ENCODE measurements at regions not wholly inside any gene's neighbourhood (a gene's known extent, or its start where the extent isn't known, plus 50 kb on each side); places are given as distances from the start of the nearest gene placed in this dataset.

DNA sequence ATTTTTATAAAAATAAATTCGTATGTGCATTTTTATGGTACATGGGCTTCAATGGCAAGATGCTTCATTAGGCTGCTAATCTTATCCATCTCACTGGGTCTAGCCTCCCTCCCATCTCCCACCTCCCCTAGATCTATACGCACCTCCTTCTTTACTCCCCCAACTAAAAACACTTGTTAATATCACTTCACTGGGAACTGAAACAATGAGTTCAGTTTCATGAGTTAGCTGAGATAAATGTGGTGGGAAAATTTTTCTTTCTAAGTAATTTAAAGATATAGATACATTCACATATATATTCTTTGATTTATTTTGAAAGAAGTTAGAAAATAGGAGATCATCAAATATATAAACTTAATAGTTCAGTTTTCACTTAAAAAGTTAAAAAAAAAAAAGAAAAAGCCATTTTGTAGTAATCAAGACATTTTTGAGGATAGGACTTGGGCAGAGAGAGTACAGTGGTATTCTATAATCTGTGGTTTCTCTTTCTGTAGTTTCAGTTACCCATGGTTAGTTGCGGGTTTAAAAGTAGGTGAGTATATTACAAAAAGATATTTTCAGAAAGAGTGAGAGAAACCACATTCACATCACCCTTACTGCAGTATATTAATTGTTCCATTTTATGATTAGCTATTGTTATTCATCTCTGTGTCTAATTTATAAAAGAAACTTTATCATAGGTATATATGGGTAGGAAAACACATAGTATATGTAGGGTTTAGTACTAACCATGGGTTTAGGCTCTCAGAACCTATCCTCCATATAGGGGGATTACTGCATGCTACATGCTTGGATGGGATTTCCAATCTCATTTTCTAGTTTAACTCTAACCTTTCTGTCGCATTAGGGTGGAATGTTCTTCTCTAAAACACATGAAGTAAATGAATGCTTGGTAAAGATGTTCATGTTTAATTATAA lies 316.0 kb upstream of the CBLB start:
- DNase-seq, result no peak

DNA sequence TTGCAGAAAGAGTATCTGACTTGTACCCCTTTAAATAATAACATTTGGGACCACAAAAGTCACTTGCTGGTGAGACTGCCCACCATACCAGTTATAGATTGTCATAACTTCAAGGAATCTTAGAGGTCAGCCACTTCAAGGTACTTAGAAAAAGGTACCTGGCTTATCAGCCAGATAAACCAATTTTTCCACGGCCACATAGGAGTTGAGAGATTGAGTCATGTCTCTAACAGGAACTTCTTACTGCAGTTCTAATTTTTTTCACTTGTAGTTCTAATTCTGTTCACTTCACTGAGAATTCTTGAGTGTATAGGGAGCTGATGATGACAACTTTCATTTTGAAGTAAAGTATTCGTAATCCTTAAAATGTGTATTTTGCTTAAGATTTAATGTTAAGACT lies 317.1 kb upstream of the CBLB start:
- DNase-seq, result no peak

DNA sequence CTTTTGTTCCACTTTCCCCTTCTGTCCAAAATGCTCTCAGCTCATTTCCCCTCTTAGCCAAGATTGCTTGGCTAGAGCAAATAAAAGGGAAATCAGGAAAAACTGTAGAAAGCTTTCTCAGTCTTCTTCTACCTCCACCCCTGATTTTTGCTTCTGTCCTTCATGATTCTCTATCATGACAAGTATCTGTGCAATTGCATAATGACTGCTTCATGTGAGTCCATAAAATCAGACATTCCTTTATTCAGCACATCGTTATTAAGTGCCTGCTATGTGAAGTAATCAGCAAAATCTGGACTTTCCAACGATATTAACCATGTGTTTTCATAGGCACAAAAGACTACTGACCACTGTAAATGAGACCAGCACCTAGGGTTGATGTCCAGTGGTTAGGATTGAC lies 321.5 kb upstream of the CBLB start:
- no peak for DNase-seq

DNA sequence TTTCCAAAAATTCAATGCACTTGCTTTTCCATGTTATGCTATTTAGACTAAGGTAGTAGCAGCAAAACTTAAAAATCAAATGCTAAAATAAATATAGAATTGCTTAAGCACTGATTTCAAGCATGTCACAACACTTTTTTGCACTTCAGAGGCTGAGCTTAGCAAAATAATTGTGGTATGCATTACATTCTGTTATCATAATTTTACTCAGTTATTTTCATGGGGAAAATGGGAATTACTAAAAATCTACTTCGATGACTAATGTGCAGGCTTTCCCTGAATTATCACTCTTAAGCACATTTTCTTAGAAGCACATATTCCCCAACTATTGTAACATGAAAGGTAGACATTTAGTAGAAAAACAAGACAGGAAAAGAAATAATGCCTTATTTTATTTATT lies 322.4 kb upstream of the CBLB start:
- DNase-seq, result no peak

DNA sequence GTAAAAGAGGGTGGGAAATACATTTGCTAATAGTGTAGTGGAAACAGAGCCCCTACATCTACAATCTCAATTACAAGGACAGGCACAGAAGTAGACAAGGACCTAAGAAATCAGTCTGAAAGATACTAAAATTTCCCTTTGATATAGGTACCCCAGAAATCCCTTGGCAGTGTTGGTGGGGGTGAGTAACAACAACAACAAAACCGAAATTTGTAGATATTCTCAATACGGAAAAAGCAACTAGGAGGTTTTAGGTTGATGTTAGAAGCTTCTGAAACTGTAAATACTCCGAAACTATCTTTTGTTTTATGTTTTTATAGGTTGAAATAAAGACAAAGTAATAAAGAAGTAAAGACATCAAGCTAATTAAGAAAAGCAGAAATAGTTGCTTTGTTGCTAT lies 323.1 kb upstream of the CBLB start:
- DNase-seq, result no peak

DNA sequence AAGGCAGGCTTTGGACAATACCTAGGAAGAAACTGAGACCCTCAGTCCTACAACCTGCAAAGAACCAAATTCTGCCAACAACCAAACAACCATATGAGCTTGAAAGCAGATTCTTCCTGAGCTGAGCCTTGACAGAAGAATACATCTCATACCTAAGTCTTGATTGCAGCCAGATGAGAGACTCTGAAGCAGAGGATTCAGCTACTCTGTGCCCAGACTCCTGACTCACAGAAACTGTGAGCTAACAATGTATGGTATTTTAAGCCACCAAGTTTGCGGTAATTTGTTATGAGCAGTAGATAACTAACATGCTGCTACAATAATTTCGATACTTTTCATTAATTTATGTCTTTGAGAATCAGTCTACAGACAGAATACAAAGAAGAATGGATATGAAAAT lies 325.1 kb upstream of the CBLB start:
- DNase-seq, result no peak

DNA sequence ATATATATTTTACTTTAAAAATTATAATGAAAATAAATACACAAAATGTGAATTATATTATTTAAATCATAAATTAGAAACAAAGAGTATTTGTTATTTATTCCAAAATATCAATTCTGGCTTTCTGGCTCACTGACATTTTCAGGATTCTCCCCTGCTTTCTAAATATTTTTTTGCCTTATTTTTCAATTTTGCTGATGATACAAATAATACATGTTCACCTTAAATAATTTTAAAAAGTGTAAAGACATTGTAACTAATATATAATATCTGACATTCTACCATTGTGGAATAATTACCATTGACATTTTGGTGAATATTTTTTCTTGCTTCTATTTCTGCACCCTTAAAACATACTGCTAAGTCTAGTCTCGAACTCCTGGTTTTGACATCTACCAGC lies 325.9 kb upstream of the CBLB start:
- no peak for DNase-seq

DNA sequence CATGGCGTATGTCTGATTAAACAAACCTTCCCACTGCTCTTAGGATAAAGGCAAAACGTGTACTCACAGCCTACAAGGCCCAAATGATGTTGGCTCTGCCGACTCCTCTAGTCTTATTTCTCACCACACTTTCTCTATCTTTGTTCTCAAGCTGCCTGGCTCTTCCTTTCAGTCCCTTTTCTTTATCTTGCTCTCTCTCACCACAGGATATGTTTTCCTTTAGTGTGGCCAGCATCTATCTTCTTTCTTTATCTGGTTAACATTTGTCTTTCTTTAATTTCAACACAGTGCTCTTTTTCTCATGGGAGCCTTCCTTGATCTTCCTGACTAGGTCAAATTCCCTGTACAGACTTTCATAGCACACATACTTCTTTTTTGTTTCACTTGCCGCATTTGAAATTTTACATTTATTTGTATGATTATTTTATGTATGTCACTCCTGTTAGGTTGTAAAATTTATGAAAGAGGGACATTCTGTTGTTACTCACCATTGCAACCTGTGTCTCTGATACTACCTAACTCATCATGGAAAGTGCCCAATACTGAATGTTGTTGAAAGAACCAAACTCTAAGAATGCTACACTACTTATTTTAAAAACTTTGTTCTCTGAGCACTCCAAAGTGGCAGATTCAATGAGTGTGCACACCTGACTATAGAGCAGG lies 328.9 kb upstream of the CBLB start:
- no peak for DNase-seq

DNA sequence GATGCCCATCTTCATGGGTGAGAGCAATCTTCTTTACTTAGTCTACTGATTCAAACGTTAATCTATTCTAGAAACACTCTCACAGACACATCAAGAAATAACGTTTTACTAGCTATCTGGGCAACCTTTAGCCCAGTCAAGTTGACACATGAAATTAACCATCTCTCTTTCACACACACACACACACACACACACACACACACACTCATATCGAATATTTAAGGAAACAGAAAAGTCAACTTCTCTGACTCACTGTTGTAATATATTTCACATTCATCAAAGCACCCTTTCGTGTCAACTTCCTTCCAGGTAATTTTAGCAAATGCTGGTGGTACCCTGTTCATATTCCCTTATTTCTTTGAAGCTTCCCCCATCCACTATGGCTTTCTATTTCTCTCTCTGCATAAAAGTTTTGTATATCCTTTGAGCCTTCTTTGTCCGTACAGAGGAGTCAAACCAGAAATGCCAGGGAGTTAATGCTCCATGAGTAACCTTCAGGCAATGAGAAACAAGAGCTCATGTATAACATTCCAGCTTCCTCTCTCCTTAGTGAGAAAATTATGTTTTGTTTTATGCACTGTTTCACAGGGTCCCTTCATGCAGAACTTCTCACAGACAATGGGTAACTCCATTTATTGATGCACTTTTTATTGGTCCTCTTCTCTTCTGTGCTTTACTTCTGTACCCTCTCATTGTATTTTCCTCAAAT lies 335.5 kb upstream of the CBLB start:
- DNase-seq, result no peak

DNA sequence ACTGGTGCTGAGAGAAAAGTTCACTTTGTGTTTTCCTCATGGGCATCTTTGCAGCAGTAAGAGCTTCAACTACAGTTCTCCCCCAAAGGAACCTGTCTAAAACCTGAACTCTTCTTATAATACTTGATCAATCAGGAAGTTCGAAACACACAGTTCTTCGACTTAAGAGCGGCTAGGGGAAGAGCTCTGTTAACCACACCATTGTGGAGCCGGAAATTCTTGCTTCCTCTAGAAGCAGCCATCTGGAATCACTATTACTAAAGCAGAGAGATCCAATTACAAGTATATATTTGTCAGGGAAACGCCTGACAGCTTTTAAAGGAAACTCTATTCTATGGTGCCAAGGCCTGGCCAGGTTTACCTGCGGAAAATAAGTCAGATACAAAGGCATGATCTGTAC lies 337.3 kb upstream of the CBLB start:
- DNase-seq, result peak; percentile 4

DNA sequence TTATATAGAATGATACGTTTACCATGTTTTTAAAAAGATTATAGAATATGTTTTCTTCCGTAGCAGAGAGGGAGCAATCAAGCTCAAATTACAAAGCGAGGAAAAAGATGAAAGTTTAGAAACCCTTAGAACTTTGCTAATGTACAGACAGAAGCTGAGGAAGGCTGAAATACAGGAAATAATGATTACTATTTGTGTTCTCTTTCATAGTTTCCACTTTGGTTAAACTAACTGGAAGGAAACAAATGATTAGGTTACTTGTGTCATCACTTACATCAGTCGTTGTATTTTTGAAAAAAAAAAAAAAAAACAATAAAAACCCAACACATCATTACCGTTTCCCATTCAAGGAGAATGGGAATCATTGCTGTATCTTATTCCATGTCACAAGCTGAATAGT lies 337.8 kb upstream of the CBLB start:
- DNase-seq, result no peak

DNA sequence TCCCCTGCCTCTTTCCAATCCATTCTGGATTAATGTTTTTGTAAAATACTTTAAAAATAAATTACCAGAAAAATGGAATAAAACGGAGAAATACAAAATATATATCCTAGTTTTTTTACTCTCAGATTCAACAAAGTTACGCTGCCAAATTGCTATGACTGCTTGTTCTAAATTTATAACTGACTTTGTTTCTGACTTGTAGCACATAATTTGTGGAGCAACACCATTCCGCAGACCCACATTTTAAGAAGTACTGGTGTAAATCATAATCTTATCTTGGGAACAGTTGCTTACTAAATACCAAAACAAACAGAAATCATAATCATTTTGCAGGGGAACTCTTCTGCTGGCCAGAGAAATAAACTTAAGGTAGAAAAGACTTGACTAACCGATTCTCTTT lies 339.4 kb upstream of the CBLB start:
- DNase-seq, result no peak

DNA sequence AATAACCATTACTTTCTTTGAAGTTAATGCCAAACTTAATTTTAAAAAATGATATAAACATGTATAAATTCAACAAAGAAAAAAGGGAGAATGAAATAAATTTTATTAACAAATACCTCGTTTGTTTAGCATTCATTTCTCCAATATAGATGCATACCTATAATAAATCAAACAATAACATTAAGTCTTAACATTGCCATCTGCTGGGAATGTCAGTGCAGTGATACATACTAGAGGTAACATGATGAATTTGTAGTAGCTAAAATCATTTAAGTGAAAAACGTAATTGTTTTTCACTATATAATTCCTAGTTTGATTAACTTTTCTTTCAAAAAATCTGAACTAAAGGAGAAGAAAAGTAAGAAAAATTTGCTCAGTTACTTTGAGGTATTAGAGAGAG lies 340.2 kb upstream of the CBLB start:
- no peak for DNase-seq

DNA sequence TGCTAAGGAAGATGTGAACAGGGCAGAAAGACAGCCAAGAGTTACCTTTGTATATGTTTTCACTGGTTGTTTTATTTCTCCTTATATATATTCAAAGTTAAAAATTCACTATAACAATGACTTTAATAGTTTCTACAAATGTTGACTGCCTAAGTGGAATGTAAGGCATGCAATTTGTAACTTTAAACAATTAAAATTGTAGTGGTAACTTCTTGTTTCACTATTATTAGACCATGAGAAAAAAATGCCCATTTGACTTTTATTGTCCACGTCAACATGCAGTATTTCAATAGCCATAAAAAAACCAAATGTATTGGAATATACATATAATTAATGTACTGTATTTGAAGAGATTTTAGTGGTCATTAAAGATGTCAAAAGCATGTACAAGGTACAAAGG lies 340.7 kb upstream of the CBLB start:
- no peak for DNase-seq

DNA sequence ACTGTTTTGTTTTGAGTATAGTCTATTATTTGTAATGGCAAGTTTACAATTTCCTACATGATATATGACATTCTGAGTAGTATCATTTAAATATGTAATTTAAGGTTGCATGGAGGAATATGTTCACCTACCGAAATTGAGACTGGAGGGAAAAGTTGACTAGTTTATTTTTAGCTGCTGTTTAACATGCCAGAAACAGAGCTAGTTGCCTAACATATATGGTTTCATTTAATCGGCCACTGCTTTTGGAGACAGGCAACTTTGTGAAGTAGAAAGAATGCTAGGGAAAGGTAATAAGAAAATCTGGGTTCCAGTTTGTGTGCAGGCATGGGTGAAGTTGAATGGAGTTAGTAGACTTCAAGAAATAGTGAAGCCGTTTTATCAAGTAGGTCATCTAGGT lies 342.1 kb upstream of the CBLB start:
- DNase-seq, result no peak

DNA sequence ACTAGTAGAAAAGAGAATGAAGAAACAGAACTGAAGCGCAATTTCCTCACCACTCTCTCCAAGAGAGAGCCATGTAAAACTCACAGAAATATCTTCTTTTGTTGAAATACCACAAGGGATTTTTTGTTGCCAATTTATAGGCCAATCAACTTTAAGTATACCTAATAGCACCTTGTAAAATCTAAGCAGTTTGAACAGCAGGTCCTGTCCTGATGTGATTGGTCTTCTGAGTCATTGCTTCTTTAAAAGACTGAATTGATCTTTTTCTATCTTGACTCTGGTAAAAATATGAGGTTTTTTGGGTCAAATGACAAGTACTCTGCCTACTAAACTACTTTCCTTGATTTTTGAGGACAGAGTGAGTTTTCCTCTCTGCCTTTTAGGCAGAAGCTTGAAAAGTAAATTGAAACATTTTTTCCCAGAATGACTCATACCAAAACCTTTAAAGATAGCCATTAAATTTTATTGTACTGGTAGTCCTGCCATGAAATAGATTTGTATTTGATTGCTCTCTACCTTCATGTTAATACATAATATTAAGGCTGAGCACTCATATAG lies 343.9 kb upstream of the CBLB start:
- DNase-seq, result no peak

DNA sequence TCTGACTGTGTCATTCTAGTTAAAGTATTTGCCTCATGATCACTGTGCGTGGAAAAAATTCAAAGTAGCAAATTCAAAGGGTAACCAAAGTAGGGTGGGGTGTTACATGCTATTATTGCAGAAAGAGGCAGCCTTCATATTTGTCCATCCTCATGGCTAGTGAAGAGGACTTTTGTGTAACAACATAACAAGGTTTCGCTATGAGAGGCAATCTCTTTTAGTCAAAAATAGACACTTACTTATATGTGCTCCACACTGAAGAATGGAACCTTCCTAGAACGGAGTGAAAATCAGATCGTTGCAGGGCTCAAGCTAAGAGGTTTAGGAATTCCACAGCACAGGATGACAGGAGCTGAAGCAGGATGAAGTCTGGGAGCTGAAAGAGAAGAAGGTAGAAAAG lies 345.1 kb upstream of the CBLB start:
- DNase-seq, result no peak

DNA sequence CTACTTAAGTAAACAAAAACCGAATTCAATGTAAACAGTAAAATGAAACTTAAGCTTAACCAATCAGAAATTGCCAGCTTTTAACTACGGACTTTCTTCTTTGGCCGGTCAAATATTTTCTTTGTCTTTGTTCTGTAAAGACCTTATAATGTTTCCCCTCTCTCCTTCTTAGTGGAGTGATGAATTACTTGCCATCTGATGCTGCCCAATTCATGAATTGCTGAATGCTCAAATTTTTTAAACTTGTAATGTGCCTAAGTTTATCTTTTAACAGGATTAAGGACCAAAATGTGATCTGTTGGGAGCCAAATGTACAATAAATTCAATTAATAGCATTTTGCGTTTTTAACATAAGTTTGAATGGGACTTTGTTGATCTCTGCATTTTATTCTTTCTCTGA lies 345.8 kb upstream of the CBLB start:
- DNase-seq, result no peak

DNA sequence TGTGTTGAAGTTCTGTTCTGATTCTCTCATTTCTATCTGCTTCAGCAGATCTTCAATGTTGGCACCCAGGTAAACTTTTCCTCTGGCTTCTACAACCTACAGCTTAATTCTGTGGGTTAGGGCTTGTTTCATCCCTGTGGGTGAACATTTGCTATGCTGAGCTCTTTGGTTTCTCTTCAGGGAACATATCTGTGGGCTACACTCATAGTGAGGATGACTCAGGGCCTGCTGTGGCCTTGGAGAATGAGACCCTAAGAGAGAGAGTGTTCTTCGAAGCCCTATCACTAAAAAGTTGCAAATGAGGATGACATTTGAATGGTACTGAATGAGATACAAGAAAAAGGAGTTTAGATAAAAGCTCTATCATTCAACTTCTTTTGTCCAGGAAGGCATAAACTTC lies 346.2 kb upstream of the CBLB start:
- no peak for DNase-seq

DNA sequence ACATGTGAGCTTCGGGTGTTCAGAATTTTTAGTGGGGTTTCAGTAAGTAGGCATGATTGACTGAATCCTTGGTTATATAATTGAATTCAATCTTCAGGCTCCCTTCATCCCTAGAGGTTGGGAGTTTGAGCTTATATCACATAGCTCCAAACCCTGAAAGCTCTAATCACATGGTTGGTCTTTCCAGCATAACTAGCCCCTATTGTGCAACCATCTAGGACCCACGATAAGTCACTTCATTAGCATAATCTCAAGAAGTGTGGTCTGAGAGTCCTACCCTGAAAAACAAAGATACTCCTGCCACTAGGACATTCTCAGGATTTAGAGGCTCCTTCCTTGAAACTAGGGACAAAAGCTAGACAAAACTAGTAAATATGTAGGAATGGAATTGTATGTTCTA lies 348.9 kb upstream of the CBLB start:
- no peak for DNase-seq

DNA sequence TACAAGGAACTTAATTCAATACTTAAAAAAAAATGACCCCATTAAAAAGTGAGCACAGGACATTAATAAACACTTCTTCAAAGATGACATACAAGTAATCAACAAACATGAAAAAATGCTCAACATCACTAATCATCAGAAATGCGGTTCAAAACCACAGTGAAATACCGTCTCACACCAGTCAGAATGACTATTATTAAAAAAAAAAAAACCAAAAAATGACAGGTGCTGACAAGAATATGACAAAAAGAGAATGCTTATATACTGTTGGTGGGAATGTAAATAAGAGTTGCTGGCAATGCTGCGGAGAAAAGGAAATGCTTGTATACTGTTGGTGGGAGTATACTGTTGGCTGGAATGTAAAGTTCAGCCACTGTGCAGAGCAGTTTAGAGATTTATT lies 358.3 kb upstream of the CBLB start:
- no peak for DNase-seq

DNA sequence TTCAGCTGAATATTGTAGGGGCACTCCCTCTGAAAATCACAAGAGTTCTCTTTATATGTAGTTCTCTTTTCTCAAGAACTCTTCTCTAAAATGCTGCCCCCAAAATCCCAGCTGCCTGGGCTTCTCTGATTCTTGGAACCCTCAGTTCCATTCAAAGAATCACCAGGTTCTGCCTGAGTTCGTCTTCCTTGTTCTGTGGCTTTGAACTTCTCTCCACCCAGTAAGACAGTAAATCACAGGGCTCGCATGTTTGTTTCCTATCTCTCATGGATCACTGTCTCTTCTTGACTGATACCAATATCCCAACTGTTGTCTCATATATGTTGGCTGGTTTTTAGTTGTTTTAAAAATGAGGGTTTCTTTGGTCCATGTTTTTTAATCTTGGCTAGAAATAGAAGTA lies 359.5 kb upstream of the CBLB start:
- DNase-seq, result no peak

DNA sequence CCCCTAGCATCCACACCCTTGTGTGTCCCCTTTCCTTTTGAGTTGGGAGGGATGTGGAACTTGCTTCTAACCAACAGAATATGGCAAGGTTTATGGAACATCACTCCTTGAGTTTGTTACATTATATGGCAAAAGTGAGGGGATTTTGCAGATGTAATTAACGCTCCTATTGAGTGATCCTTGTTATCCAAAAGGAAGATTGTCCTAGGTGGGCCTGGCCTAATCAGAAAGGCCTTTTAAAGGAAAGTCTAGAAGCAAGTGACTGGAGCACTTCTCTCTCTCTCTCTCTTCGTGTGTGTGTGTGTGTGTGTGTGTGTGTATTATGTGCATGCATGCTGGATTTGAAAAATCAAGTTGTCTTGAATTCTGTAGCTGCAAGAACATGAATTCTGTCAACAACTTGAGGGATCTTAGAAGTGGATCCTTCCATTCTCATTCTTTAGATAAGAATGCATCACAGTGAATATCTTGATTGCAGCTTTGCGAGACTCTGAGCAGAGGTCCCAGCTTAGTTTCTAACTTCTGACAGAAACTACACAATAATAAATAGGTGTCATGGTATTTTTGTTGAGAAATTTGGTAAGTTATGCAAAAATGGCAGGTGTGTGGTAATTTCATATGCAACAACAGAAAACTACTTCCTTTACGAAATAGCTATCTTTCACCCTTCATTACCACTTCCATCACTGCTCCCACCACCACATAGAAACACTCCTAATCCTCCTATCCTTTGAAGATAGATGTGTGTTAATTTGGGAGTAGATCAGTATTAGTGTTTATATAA lies 360.9 kb upstream of the CBLB start:
- DNase-seq, result no peak

All from NCI-H748 treated with DMSO at 0.1 percent for 48 hours (cell line).